SK-N-SH (cell line): ENCODE measurements at regions not wholly inside any gene's neighbourhood (a gene's known extent, or its start where the extent isn't known, plus 50 kb on each side); places are given as distances from the start of the nearest gene placed in this dataset.

Experiments used
- EP300 ChIP-seq, 2 experiments: IDR thresholded peaks; 2 replicates each; pipeline versions ENCODE4 v1.4.0 to v1.6.1; 2012; ENCODE audit warnings: borderline replicate concordance in 1 of 2, low read depth in 1 of 2, low read length in 1 of 2
- EZH2phosphoT487 ChIP-seq: fragments of 200-600 bp; sonication (generic); IDR thresholded peaks from 2 replicates; pipeline ENCODE4 v1.6.1; 2017; ENCODE audit warnings: low read depth, mixed run types, mild to moderate bottlenecking, antibody characterized with exemption, moderate library complexity, borderline replicate concordance
- FOSL2 ChIP-seq: IDR thresholded peaks from 2 replicates; pipeline ENCODE4 v1.4.0; 2012; ENCODE audit warnings: low read depth, mild to moderate bottlenecking, moderate library complexity, borderline replicate concordance
- POLR2AphosphoS5 ChIP-seq: IDR thresholded peaks from 2 replicates; pipeline ENCODE4 v1.6.1; 2012; ENCODE audit warnings: low read depth, low read length
- TF ChIP-seq, protein P1 (sequence below): fragments of 200-600 bp; sonication (generic); IDR thresholded peaks from 2 replicates; pipeline ENCODE4 v1.6.1; 2017; ENCODE audit warnings: antibody characterized with exemption, mild to moderate bottlenecking, moderate library complexity
- TF ChIP-seq, protein P2 (sequence below): IDR thresholded peaks from 2 replicates; pipeline ENCODE4 v1.4.0; 2012; ENCODE audit warnings: low read depth, borderline replicate concordance
- TF ChIP-seq, protein P3 (sequence below): IDR thresholded peaks from 2 replicates; pipeline ENCODE4 v1.6.1; 2012; ENCODE audit warnings: mild to moderate bottlenecking, low read depth, low read length, moderate library complexity

DNA sequence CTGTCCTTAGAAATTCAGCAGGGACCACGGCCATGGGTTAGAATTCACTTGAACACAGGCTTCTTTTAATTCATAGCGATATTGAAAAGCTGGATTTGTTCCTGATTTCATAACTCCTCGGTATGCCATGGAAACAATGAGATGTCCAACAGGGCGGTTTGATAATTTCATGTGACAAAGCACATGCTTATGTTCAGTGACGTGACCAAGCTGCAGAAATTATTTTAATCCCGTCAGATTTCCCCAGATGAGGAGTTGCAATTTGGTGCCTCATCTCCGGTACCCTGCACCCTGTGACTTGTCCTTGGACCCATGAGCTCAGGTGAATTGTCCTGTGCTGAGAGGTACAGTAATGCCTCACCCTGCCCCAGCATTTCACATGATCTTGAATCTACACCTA, 81.7 kb downstream of the C11orf91 start:
- TF ChIP-seq, protein P1, sequence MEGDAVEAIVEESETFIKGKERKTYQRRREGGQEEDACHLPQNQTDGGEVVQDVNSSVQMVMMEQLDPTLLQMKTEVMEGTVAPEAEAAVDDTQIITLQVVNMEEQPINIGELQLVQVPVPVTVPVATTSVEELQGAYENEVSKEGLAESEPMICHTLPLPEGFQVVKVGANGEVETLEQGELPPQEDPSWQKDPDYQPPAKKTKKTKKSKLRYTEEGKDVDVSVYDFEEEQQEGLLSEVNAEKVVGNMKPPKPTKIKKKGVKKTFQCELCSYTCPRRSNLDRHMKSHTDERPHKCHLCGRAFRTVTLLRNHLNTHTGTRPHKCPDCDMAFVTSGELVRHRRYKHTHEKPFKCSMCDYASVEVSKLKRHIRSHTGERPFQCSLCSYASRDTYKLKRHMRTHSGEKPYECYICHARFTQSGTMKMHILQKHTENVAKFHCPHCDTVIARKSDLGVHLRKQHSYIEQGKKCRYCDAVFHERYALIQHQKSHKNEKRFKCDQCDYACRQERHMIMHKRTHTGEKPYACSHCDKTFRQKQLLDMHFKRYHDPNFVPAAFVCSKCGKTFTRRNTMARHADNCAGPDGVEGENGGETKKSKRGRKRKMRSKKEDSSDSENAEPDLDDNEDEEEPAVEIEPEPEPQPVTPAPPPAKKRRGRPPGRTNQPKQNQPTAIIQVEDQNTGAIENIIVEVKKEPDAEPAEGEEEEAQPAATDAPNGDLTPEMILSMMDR, result no peak
- no peak for TF ChIP-seq EZH2phosphoT487
- TF ChIP-seq, protein P2, sequence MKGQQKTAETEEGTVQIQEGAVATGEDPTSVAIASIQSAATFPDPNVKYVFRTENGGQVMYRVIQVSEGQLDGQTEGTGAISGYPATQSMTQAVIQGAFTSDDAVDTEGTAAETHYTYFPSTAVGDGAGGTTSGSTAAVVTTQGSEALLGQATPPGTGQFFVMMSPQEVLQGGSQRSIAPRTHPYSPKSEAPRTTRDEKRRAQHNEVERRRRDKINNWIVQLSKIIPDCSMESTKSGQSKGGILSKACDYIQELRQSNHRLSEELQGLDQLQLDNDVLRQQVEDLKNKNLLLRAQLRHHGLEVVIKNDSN, result no peak
- no peak for TF ChIP-seq EP300 (IDR thresholded peaks at IDR 0.05; ENCODE audit: borderline replicate concordance in 1 of 2, low read depth in 1 of 2, low read length in 1 of 2)
- TF ChIP-seq POLR2AphosphoS5, result no peak
- TF ChIP-seq FOSL2, result no peak
- TF ChIP-seq, protein P3, sequence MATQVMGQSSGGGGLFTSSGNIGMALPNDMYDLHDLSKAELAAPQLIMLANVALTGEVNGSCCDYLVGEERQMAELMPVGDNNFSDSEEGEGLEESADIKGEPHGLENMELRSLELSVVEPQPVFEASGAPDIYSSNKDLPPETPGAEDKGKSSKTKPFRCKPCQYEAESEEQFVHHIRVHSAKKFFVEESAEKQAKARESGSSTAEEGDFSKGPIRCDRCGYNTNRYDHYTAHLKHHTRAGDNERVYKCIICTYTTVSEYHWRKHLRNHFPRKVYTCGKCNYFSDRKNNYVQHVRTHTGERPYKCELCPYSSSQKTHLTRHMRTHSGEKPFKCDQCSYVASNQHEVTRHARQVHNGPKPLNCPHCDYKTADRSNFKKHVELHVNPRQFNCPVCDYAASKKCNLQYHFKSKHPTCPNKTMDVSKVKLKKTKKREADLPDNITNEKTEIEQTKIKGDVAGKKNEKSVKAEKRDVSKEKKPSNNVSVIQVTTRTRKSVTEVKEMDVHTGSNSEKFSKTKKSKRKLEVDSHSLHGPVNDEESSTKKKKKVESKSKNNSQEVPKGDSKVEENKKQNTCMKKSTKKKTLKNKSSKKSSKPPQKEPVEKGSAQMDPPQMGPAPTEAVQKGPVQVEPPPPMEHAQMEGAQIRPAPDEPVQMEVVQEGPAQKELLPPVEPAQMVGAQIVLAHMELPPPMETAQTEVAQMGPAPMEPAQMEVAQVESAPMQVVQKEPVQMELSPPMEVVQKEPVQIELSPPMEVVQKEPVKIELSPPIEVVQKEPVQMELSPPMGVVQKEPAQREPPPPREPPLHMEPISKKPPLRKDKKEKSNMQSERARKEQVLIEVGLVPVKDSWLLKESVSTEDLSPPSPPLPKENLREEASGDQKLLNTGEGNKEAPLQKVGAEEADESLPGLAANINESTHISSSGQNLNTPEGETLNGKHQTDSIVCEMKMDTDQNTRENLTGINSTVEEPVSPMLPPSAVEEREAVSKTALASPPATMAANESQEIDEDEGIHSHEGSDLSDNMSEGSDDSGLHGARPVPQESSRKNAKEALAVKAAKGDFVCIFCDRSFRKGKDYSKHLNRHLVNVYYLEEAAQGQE, result no peak
